GM21786 (cell line): ENCODE measurements at regions not wholly inside any gene's neighbourhood (a gene's known extent, or its start where the extent isn't known, plus 50 kb on each side); places are given as distances from the start of the nearest gene placed in this dataset.
A peak's percentile ranks its signal among the peaks of the same experiment; 100 is the strongest.

Source experiments
- ATAC-seq: cut with Tn5 transposase; IDR thresholded peaks from one replicate; pipeline ENCODE4 v1.9.1; 2021; ENCODE audit not compliant: unreplicated experiment

GRCh38 chr5:161042443-161042842, 190.4 kb upstream of the ATP10B start:
- ATAC-seq, result no peak

- ATAC-seq, result no peak
Observed at GRCh38 chr5:161040818-161041217, 188.8 kb upstream of the ATP10B start.

- no peak for ATAC-seq
Observed at GRCh38 chr5:161036296-161036695, 184.3 kb upstream of the ATP10B start.

GRCh38 chr5:161034451-161034850, 182.4 kb upstream of the ATP10B start:
- no peak for ATAC-seq

- ATAC-seq, result no peak
Observed at GRCh38 chr5:161030229-161030628, 178.2 kb upstream of the ATP10B start.

GRCh38 chr5:161027763-161028162, 175.8 kb upstream of the ATP10B start:
- ATAC-seq, result peak; percentile 42

- ATAC-seq, result no peak
Observed at GRCh38 chr5:161023551-161023950, 171.5 kb upstream of the ATP10B start.

GRCh38 chr5:161022151-161022550, 170.1 kb upstream of the ATP10B start:
- ATAC-seq, result no peak

- no peak for ATAC-seq
Observed at GRCh38 chr5:161009817-161010216, 157.8 kb upstream of the ATP10B start.

GRCh38 chr5:161009194-161009593, 157.2 kb upstream of the ATP10B start:
- ATAC-seq, result no peak

- no peak for ATAC-seq
Observed at GRCh38 chr5:161007879-161008278, 155.9 kb upstream of the ATP10B start.

- no peak for ATAC-seq
Observed at GRCh38 chr5:161002571-161003074, 150.6 kb upstream of the ATP10B start.

- ATAC-seq, result peak; percentile 81
Observed at GRCh38 chr5:161001604-161002003, 149.6 kb upstream of the ATP10B start.

GRCh38 chr5:161001142-161001541, 149.1 kb upstream of the ATP10B start:
- peak; percentile 57 for ATAC-seq

- ATAC-seq, result no peak
Observed at GRCh38 chr5:160991205-160991604, 139.2 kb upstream of the ATP10B start.

- ATAC-seq, result peak; percentile 30
Observed at GRCh38 chr5:160979385-160979784, 127.4 kb upstream of the ATP10B start.

- ATAC-seq, result peak; percentile 63
Observed at GRCh38 chr5:160978944-160979343, 126.9 kb upstream of the ATP10B start.

- no peak for ATAC-seq
Observed at GRCh38 chr5:160976181-160976580, 124.2 kb upstream of the ATP10B start.

GRCh38 chr5:160970605-160971191, 118.7 kb upstream of the ATP10B start:
- ATAC-seq, result peak; percentile 55

GRCh38 chr5:160969645-160970044, 117.6 kb upstream of the ATP10B start:
- ATAC-seq, result peak; percentile 57

- no peak for ATAC-seq
Observed at GRCh38 chr5:160968480-160968879, 116.5 kb upstream of the ATP10B start.

- no peak for ATAC-seq
Observed at GRCh38 chr5:160966921-160967320, 114.9 kb upstream of the ATP10B start.

GRCh38 chr5:160961761-160962160, 109.8 kb upstream of the ATP10B start:
- no peak for ATAC-seq
